ENCODE measurements at regions not wholly inside any gene's neighbourhood (a gene's known extent, or its start where the extent isn't known, plus 50 kb on each side); places are given as distances from the start of the nearest gene placed in this dataset.

DNA sequence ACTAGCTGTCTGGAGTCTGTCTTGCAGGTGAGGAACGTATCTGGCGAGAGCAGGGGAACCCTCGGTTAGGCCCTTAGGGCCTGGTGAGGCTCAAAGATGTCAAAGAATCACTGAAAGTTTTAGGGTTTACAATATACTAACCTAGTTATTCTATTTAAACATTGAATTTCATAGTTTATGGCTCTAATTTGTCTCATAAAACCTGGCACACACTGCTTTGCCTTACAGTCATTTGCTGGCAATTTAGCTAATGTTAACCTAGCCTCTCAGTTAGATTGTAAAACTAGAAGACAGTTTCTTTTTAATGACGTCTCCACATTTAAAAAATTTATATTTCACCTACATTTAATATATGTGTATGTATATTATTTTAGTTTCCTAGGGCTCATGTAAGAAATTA is 89.6 kb upstream of the DOCK10 start:
- DNase-seq = no peak

DNA sequence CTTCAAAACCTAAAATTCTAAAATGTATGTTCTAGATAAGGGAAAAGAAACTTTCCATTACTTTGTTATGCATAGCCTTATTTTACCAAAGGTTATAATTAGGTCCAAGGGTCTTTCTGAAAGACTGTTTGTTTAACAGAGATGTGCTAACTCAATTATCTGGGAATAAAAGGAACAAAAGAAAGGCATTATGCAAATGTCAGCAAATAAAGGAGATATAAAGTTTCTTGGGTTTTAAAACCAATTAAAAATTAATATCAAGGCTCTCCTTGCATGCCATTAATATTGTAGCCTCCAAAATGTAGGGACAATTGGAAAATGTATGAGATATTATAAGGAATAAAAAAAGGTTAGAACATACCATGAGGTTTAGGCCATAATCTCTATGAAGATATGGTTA is 87.8 kb upstream of the DOCK10 start:
- DNase-seq = no peak

DNA sequence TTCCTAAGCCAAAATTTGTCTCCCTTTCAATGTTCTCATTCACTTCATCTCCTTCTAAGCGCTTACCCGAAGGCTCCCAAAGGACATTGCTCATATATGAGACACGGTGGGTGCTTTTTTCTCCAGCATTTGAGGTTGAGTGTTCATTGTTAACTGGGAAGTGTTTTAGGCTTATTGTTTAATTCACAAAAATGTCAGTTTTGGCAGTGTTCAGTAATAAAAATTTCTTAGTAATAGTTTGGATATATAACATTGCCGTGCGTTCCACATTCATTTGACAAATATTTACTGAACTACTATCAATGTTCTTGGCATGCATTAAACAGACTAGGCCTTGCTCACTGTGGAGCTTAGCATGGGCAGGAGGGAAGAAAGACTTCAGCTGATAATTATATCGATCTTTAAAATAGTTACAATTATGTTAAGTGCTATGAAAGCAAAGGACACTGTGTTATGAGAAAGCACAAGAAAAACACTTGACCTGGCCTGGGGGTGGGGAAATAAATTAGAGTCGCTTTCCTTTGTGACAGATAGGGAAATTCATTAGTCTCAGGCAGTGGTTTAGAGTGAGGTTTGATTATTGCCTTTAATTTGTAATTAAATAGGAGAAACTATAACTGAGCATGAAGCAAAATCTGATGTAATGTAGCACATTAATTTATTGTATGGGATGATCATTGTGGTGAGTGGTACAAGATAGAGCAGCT is 82.2 kb upstream of the DOCK10 start:
- no peak for DNase-seq

DNA sequence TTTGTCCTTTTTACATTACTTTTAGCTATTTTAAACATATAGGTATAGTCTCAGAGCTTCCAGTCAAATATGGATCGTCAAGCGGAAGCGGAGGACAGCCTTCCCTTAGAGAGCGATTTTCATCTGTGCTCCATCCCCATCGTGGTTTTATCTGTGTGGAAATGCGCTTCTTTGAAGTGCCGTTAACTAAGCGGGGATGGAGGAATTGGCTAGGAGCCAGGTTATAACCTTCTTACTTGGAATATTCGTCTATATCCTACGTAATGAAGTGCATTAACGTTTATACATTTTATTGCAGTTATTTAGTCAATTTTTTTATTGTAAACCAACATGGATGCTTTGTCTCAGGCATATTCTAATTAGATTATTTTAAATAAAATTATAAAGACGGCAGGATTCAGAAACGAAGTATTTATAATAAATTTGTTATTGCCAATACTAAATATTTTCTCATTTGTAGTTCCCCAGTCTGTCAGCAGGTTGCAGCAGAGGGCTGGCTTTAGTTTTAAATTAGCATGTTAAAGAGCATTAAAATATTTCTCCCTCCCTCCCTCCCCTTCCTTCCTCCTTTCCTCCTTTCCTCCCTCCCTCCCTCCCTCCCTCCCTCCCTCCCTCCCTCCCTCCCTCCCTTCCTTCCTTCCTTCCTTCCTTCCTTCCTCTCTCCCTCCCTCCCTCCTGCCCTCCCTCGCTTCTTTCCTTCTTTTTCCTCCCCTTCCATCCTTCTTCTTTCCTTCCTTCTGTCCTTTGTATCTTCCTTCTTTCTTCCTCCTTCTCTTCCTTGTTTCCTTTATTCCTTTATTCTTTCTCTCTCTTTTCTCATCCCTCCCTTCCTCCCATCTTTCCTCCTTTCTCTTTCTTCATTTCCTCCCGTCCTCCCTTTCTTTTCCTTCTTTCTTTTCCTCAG is 80.6 kb upstream of the DOCK10 start:
- DNase-seq = peak; percentile 27 to 51

DNA sequence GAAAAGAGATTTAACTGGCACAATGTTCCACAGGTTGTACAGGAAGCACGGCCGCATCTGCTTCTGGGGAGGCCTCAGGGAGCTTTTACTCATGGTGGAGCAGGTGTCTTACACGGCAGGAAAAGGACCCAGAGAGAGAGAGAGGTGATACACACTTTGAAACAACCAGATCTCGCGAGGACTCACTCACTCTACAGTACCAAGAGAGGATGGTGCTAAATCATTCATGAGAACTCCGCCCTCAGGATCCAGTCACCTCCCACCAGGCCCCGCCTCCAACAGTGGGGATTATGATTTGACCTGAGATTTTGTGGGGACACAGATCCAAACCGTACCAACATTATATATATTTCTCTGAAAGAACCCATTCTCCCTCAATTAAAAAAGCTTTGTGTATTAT is 79.7 kb upstream of the DOCK10 start:
- DNase-seq = no peak

DNA sequence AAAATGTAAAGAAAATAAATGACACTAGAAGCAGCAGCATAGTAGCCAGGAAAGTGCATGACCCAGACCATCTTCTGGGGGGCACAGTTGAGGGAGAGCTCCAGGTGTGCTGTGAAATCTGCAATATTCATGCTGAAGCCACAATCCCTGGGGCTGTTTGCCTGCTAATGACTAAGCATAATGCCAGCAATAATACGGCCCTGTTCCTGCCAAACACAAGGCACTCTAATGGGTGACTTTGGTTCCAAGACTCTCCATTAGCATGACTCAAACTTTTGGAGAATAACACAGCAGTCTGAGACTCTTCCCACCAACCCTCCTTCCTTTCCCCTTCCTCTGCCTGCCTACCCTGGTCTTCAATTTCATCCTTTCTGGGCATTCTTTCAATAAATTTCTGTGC is 77.9 kb upstream of the DOCK10 start:
- DNase-seq = peak; percentile 31 to 76

DNA sequence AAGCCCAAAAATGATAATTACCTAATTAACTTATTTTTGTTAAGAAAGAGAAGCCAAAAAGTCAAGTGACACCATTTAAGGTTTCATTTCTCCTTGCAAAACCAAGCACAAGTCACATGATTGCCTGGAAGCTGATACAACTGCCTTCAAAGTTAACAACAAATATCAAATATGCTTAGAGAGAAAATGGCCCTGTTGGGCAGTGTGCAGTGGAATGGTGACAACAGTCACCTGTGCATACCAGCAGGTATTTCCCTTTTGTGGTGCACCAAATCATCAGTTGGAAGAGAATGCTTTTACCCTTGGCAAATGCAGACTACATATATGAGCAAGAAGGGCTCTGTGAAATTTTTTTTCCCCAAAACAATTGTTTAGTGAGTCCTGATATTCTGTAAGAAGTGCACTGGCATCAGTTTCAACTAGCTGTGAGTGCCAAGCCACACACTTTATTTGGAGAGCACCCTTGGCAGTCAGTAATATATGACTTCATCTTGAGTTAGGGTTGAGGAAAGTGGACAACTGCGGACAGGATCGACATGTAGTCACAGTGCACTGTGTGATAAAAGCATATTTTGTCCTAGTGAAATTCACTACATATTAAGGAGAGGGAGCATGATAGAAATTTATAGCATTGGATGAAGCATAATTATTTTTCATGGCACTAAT is 74.9 kb upstream of the DOCK10 start:
- peak in 1 of 2 experiments; percentile 51 for DNase-seq

DNA sequence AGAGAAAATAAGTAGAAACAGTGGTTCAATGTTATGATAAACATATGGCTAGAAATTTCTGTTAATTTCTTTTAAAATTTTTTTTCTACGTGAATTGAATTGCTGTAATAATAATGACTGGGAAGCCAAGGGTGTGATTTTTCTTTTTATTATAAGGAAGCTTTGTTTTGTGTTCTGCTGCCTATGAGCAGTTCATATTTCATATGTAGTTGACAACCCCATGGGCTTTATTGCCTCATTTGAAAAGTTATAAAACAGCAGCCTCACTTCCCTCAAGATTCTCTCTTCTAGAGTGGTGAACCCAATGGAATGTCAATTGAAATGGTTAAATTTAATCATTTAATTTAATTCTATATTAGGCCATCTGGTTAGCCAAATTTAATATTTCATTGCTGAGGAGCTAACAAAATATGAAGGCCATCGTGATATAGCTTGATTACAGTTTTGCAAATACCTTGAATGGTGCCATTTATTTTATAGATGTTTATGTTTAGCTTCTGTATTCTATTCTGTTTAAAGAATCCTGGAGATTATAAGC is 72.6 kb upstream of the DOCK10 start:
- no peak for DNase-seq

DNA sequence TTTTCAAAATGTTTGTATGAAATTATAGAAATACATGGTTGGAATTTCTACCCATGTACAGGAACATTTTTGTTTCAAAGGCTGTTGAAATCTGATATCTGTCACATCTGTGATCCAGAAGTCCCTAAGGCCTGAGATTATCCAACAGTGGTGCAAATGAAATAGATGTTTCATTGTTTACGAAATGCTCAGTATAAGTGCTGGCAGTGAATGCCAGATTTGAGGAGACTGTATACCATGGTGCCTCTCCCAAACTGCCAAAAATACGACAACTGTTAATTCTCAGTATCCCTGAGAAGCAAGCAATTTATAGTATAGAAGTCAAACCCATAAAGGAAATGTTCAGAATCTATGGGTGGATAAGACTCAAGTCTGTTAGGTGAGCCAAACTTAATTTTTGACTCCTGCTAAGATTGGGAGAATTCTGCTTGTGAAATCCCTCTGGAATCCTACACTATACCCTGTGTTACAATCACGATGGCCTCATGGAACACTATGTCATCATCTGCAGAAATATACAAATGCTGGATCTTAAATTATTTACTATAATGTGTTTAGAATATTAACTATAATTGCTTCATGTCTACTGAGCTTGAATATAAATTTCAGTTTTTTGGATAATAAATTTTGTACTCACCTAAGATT is 71.2 kb upstream of the DOCK10 start:
- DNase-seq = peak in 1 of 2 experiments; percentile 7

DNA sequence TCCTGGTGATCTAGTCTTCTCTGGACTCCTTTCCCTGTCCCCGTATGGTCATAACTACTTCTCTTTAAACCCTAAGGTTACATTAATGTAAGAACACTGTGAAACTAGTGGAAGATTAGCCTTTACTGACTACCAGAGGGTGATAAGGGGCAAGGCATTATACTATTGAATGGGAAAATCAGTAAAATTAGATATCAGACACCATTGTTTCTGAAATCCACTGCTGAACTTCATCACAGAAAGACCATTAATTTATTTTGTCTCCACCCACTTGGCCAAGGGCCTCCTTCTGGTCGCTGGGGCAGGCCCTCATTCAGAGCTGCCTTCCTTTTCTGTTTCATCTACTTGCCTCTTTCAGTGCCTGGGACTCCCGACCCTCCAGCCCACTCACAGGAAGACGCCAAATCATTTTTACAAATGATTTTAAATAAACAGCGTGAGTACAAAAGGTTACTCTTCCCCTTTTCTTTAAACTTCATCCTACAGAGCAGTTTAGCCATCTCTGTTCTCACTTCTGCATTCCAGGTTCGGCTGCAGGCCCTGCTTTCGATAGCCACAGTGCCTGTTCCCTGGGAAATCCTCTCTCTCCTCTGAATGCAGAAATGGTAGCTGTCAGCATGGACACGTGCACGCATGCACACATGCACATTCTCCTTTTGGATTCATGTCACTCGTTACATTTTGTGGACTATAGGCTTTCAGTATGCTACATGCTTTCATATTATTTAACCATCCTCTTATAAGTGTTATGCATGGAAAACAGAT is 70.3 kb upstream of the DOCK10 start:
- no peak for DNase-seq

DNA sequence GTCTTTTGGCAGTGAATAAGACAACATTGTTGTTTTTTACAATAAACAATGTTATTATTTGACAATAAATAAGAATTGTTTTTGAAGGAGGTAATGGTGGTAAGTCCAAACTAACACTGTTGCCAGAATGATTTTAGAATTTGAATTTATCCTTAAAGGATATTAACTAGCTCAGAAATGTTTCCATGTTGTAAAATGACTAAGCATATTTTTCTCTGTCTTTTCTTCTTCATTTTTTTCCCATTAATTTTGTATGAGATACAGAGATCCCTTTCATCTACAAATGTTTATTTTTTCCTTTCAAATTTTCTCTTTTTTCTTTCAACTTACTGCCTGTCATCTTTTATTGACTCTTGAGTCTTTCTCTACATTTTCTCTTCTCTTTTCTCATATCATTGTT is 66.5 kb upstream of the DOCK10 start:
- no peak for DNase-seq

DNA sequence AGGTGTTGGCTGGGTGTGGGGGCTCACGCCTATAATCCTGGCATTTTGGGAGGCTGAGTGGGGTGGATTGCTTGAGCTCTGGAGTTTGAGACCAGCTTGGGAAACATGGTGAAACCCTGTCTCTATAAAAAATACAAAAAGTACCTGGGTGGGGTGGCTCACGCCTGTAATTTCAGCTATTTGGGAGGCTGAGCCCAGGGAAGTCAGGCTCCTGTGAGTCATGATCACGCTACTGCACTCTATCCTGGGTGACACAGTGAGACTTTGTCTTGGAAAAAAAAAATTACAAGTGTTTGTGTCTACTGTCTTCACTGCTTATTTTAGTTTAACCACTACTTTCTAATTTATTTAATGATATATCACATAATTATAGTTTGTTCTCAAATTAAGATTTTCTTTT is 62.7 kb upstream of the DOCK10 start:
- DNase-seq = no peak

DNA sequence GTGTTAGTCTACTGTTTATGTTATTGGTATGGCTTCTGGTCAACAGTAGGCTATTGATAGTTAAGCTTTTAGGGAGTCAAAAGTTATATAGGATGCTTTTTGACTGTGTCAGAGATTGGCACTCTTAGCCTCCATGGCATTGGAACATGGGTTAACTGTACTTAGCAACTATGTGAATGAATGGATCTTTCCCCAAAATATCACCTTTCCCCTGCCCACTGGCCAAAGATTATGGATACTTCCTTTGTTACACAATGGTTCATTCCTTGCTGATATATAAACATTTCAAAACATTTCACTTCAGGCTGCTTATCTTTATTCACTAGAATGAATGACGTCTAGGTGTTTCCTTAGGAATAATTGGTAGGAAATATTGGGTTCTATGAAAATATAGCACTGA is 62.1 kb upstream of the DOCK10 start:
- no peak for DNase-seq

DNA sequence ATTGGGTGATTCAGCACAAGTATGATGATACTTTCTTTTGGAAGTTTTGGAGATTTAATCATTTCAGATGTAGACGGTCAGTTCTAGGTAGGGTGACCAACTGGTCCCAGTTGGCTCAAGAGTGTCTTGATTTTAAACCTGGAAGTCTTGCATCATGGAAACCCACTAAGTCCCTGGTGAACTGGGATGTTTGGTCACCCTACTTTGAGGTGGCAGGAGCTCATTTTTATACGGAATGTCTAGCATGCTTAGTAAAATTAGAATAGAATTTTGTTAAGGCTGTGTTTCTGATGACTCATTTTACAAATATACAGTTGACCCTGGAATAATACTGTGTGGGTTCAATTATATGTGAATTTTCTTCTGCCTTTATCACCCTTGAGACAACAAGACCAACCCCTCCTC is 61.5 kb upstream of the DOCK10 start:
- no peak for DNase-seq

DNA sequence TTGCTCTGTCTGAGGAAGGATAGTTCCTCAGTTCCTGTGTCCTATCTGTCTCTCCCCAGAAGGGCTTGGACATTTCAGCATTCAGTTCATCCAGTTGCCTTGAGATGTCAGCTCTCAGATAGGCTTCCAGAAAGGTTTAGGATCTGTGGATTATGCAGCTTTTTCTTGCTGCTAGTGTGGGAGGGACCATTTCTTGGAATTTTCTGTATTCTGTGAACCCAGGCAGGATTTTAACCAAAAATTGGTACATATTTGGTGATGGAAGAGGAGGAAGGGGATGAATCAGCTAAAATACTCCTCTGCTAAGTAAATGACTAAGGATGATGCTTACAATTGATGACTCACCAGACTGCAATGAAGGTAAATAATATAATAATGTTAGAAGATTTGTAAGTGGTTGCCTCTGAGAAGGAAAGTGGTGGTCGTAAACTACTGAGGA is 58.6 kb upstream of the DOCK10 start:
- DNase-seq = no peak

DNA sequence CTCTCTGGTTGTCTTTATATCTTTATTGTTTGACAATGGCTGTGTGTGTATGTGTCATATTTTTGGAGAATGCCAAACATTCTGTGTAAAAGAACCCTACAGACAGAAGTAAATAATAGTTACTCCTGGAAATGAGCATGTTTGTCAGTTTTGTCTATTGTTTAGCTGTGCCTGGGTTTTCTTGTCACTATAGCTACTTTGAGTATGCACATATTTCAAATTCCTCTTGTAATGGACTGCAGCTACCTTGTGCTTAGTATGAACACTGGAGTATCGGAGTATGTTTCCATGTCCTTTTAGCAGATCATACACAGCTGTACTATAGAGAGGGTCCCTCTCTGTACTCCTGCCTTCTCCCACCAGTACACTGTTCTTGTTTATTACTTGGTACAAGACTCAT is 58.0 kb upstream of the DOCK10 start:
- DNase-seq = no peak

DNA sequence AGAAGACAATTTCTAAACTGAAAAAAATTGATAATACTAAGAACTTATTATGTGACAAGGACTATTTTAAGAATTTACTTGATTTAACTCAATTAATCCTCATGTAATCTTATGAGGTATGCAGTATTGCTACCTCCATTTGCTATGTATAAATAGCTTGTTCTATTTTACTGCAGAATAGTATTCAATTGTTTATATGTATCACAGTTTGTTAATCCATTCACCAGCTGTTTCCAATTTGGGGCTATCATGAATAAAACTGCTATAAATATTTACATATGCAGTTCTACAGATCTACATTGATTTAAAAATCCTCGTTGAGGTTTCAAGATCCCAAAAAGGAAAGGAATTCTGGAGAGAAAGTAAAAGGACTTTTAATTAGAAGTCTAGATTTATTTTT is 54.8 kb upstream of the DOCK10 start:
- DNase-seq = no peak

Measured in NCI-H446 (cell line).